Brain microvascular endothelial cell (primary cell): ENCODE measurements at regions not wholly inside any gene's neighbourhood (a gene's known extent, or its start where the extent isn't known, plus 50 kb on each side); places are given as distances from the start of the nearest gene placed in this dataset.
"Not testable (repeated sequence)": the region's sequence is repeated elsewhere in the genome, so short reads cannot be mapped to it uniquely, and the experiment has no call there.

Experiments used
- DNase-seq: peaks from one replicate; pipeline ENCODE4 v3.0.0-alpha.2; 2020
- H3K27ac ChIP-seq: fragments of 250-450 bp; sonication (Bioruptor Pico); 2 replicates; pipeline ENCODE4 v1.5.1; 2020; ENCODE audit warnings: mild to moderate bottlenecking, moderate library complexity
- H3K27me3 ChIP-seq: fragments of 250-450 bp; sonication (Bioruptor Pico); replicated peaks from 2 replicates; pipeline ENCODE4 v1.5.1; 2020; ENCODE audit warnings: mild to moderate bottlenecking
- H3K36me3 ChIP-seq: fragments of 250-450 bp; sonication (Bioruptor Pico); replicated peaks from 2 replicates; pipeline ENCODE4 v1.5.1; 2020; ENCODE audit warnings: mild to moderate bottlenecking
- H3K4me3 ChIP-seq: 2 replicates; pipeline ENCODE4 v1.5.1; 2011; ENCODE audit warnings: low read depth, mild to moderate bottlenecking, control low read depth, low read length, moderate library complexity
- CTCF ChIP-seq: IDR thresholded peaks from 2 replicates; pipeline ENCODE4 v1.5.1; 2011; ENCODE audit warnings: low read depth, mild to moderate bottlenecking, moderate library complexity, low read length, control low read depth, inconsistent platforms; ENCODE audit errors: missing control alignments
- in situ Hi-C: cut with HindIII; loops from 2 replicates; pipeline ENCODE4 v1.10.0; 2017; ENCODE audit warnings: low sequenced_read_pairs, low pct_ligation_motif_present

GRCh38 chr7:148515728-148516695 is 74.6 kb upstream of the C7orf33 start:
- no peak overlapping the region for H3K27ac ChIP-seq
- in situ Hi-C loops, result no loop called here
- H3K36me3 ChIP-seq, result no peaks in the 10 kb centered on the region
- no peak overlapping the region for H3K4me3 ChIP-seq
- H3K27me3 ChIP-seq, result no peaks in the 10 kb centered on the region
- TF ChIP-seq CTCF, result no peak
- DNase-seq, result peak; percentile 28

GRCh38 chr7:148519386-148519785 is 71.2 kb upstream of the C7orf33 start:
- H3K27ac ChIP-seq, in situ Hi-C loops, H3K27me3 ChIP-seq, H3K4me3 ChIP-seq, H3K36me3 ChIP-seq: not testable (repeated sequence)
- peak; percentile 29 for DNase-seq

GRCh38 chr7:148521271-148521670 is 69.3 kb upstream of the C7orf33 start:
- no peaks in the 10 kb centered on the region for H3K36me3 ChIP-seq
- in situ Hi-C loops, result no loop called here
- no peak for DNase-seq
- no peak overlapping the region for H3K4me3 ChIP-seq
- TF ChIP-seq CTCF, result no peak
- no peaks in the 10 kb centered on the region for H3K27me3 ChIP-seq
- no peak overlapping the region for H3K27ac ChIP-seq

GRCh38 chr7:148523550-148523949 is 67.0 kb upstream of the C7orf33 start:
- in situ Hi-C loops, result no loop called here

GRCh38 chr7:148524479-148525224 is 65.9 kb upstream of the C7orf33 start:
- Histone ChIP-seq H3K36me3 (no peaks in the 10 kb centered on the region), H3K27me3 (no peaks in the 10 kb centered on the region), H3K4me3 (no peak overlapping the region), H3K27ac (no peak overlapping the region)
- TF ChIP-seq CTCF, result no peak
- in situ Hi-C loops, result no loop called here
- DNase-seq, result no peak

More at GRCh38 chr7:148523550-148523949, 67.0 kb upstream of the C7orf33 start:
- Histone ChIP-seq H3K36me3 (no peaks in the 10 kb centered on the region), H3K4me3 (no peak overlapping the region), H3K27ac (no peak overlapping the region), H3K27me3 (no peaks in the 10 kb centered on the region)
- TF ChIP-seq CTCF, result no peak
- no peak for DNase-seq

- peak; percentile 92 for DNase-seq
- Histone ChIP-seq H3K36me3 (no peaks in the 10 kb centered on the region), H3K27ac (no peak overlapping the region), H3K27me3 (no peaks in the 10 kb centered on the region), H3K4me3 (no peak overlapping the region)
- peak; percentile 83 for TF ChIP-seq CTCF
- in situ Hi-C loops, result no loop called here
These were observed 62.8 kb upstream of the C7orf33 start for GRCh38 chr7:148527717-148528168.
